ENCODE measurements at regions not wholly inside any gene's neighbourhood (a gene's known extent, or its start where the extent isn't known, plus 50 kb on each side); places are given as distances from the start of the nearest gene placed in this dataset.

GRCh38 chr5:163867738-163868137 lies 362.3 kb downstream of the MAT2B start:
- Histone ChIP-seq H3K27me3 (replicated peaks in 1 of 4; ENCODE audit: control extremely low read depth in 1 of 4, control insufficient read depth in 3 of 4, insufficient read depth in 4 of 4, low read length in 3 of 4) (no peaks in the 10 kb centered on the region), H3K36me3 (replicated peaks in 1 of 2; ENCODE audit: control extremely low read depth in 1 of 2, control insufficient read depth in 1 of 2, extremely low read depth in 1 of 2, insufficient read depth in 2 of 2, low read length in 1 of 2) (no peaks in the 10 kb centered on the region), H3K4me2 (replicated peaks; ENCODE audit: low read depth, low read length, poor library complexity, severe bottlenecking) (no peak overlapping the region), H3K79me2 (ENCODE audit: control insufficient read depth, insufficient read depth, low read length) (no peaks in the 10 kb centered on the region), H3K9ac (ENCODE audit: low read length) (no peak overlapping the region), H3K9me3 (ENCODE audit: control extremely low read depth in 1 of 3, control insufficient read depth in 2 of 3, insufficient read depth in 1 of 3, low read length in 2 of 3) (no peaks in the 10 kb centered on the region), H3K27ac (ENCODE audit: low read length in 2 of 2) (no peak overlapping the region), H4K20me1 (ENCODE audit: control insufficient read depth, insufficient read depth, low read length, poor library complexity, severe bottlenecking) (no peaks in the 10 kb centered on the region), H3K4me1 (ENCODE audit: control insufficient read depth in 2 of 2, insufficient read depth in 2 of 2, low read length in 2 of 2) (no peaks in the 10 kb centered on the region), H3K4me3 (ENCODE audit: control extremely low read depth in 1 of 5, extremely low read depth in 1 of 5, insufficient read depth in 1 of 5, low read depth in 2 of 5, low read length in 4 of 5) (no peak overlapping the region), H2AFZ (ENCODE audit: insufficient read depth, low read depth, low read length, poor library complexity, severe bottlenecking) (no peak overlapping the region)
- Mint-ChIP-seq H3K4me3 (no peak overlapping the region), H3K9me3 (ENCODE audit: insufficient read depth) (no peaks in the 10 kb centered on the region), H3K27ac (no peak overlapping the region), H3K4me1 (peaks cover 6% of the 10 kb centered on the region), H3K27me3 (peaks cover 14% of the 10 kb centered on the region)
- intact Hi-C loops (cut with micrococcal nuclease), result no loop called here
- DNase-seq (no peak), ATAC-seq (ENCODE audit: low read depth) (no peak)
- CTCF ChIA-PET, result interaction anchor here (0.9 kb wide), 1 partner anchor 145 kb away, joined by 3 read pairs; no protein-coding TSS in a partner anchor
- WGBS (ENCODE audit: insufficient coverage), result no CpG with 5 or more reads among the region's 3 CpGs
- TF ChIP-seq CTCF (IDR thresholded peaks at IDR 0.05) (no peak), EZH2 (IDR thresholded peaks at IDR 0.05; ENCODE audit: borderline replicate concordance, insufficient read depth, low read depth, low read length, poor library complexity, severe bottlenecking) (no peak)
- POLR2A ChIA-PET, result no interaction called here

GRCh38 chr5:163869581-163869980 lies 364.2 kb downstream of the MAT2B start:
- Histone ChIP-seq H4K20me1 (ENCODE audit: control insufficient read depth, insufficient read depth, low read length, poor library complexity, severe bottlenecking) (no peaks in the 10 kb centered on the region), H3K27ac (ENCODE audit: low read length in 2 of 2) (no peak overlapping the region), H3K4me2 (replicated peaks; ENCODE audit: low read depth, low read length, poor library complexity, severe bottlenecking) (no peak overlapping the region), H3K27me3 (replicated peaks in 1 of 4; ENCODE audit: control extremely low read depth in 1 of 4, control insufficient read depth in 3 of 4, insufficient read depth in 4 of 4, low read length in 3 of 4) (no peaks in the 10 kb centered on the region), H2AFZ (ENCODE audit: insufficient read depth, low read depth, low read length, poor library complexity, severe bottlenecking) (no peak overlapping the region), H3K36me3 (replicated peaks in 1 of 2; ENCODE audit: control extremely low read depth in 1 of 2, control insufficient read depth in 1 of 2, extremely low read depth in 1 of 2, insufficient read depth in 2 of 2, low read length in 1 of 2) (no peaks in the 10 kb centered on the region), H3K4me3 (ENCODE audit: control extremely low read depth in 1 of 5, extremely low read depth in 1 of 5, insufficient read depth in 1 of 5, low read depth in 2 of 5, low read length in 4 of 5) (no peak overlapping the region), H3K4me1 (ENCODE audit: control insufficient read depth in 2 of 2, insufficient read depth in 2 of 2, low read length in 2 of 2) (no peaks in the 10 kb centered on the region), H3K9ac (ENCODE audit: low read length) (no peak overlapping the region), H3K9me3 (ENCODE audit: control extremely low read depth in 1 of 3, control insufficient read depth in 2 of 3, insufficient read depth in 1 of 3, low read length in 2 of 3) (no peaks in the 10 kb centered on the region), H3K79me2 (ENCODE audit: control insufficient read depth, insufficient read depth, low read length) (no peaks in the 10 kb centered on the region)
- no peak overlapping the region for H3K4me3 Mint-ChIP-seq
- peaks cover 6% of the 10 kb centered on the region for H3K4me1 Mint-ChIP-seq
- H3K27ac Mint-ChIP-seq, result no peak overlapping the region
- no peak for ATAC-seq (ENCODE audit: low read depth)
- POLR2A ChIA-PET, result no interaction called here
- intact Hi-C loops (cut with micrococcal nuclease), result no loop called here
- no peaks in the 10 kb centered on the region for H3K9me3 Mint-ChIP-seq (ENCODE audit: insufficient read depth)
- WGBS (ENCODE audit: insufficient coverage), result no CpG with 5 or more reads among the region's 6 CpGs
- CTCF ChIA-PET, result no interaction called here
- TF ChIP-seq CTCF (IDR thresholded peaks at IDR 0.05) (no peak), EZH2 (IDR thresholded peaks at IDR 0.05; ENCODE audit: borderline replicate concordance, insufficient read depth, low read depth, low read length, poor library complexity, severe bottlenecking) (no peak)
- no peak for DNase-seq
- H3K27me3 Mint-ChIP-seq, result peaks cover 10% of the 10 kb centered on the region
